Trophoblast cell (in vitro differentiated cells and primary cell): ENCODE measurements at regions not wholly inside any gene's neighbourhood (a gene's known extent, or its start where the extent isn't known, plus 50 kb on each side); places are given as distances from the start of the nearest gene placed in this dataset.

Experiments used
- DNase-seq, 2 donors: peaks; one replicate each; pipeline ENCODE4 v3.0.0-alpha.2; 2016
- H2AFZ ChIP-seq: 2 replicates; pipeline ENCODE4 v1.6.1; 2013; ENCODE audit warnings: low read length, moderate library complexity, mild to moderate bottlenecking; ENCODE audit not compliant: insufficient read depth, poor library complexity
- H2AK5ac ChIP-seq: 2 replicates; pipeline ENCODE4 v1.6.1; 2013; ENCODE audit warnings: mild to moderate bottlenecking, low read length
- H2BK120ac ChIP-seq: 2 replicates; pipeline ENCODE4 v1.6.1; 2013; ENCODE audit warnings: low read length, mild to moderate bottlenecking, moderate library complexity; ENCODE audit not compliant: insufficient read depth, poor library complexity
- H2BK12ac ChIP-seq: 2 replicates; pipeline ENCODE4 v1.6.1; 2013; ENCODE audit warnings: mild to moderate bottlenecking, low read length, moderate library complexity
- H2BK5ac ChIP-seq: 2 replicates; pipeline ENCODE4 v1.6.1; 2013; ENCODE audit warnings: low read length, low read depth, moderate library complexity, mild to moderate bottlenecking; ENCODE audit not compliant: poor library complexity
- H3K14ac ChIP-seq: 2 replicates; pipeline ENCODE4 v1.6.1; 2013; ENCODE audit warnings: mild to moderate bottlenecking, low read length
- H3K18ac ChIP-seq: 2 replicates; pipeline ENCODE4 v1.6.1; 2013; ENCODE audit warnings: mild to moderate bottlenecking, low read length
- H3K23ac ChIP-seq: 2 replicates; pipeline ENCODE4 v1.6.1; 2013; ENCODE audit warnings: low read length
- H3K27ac ChIP-seq: 2 replicates; pipeline ENCODE4 v1.5.1; 2013; ENCODE audit warnings: low read depth, mild to moderate bottlenecking, inconsistent platforms, low read length, moderate library complexity
- H3K27me3 ChIP-seq: 2 replicates; pipeline ENCODE4 v1.6.1; 2013; ENCODE audit warnings: inconsistent platforms, mild to moderate bottlenecking, low read length, moderate library complexity; ENCODE audit not compliant: insufficient read depth
- H3K36me3 ChIP-seq, 2 experiments: 1 replicate in 1 of 2; 2 replicates in 1 of 2; pipeline ENCODE4 v1.6.1; 2013; ENCODE audit warnings: low read length in 2 of 2, mild to moderate bottlenecking in 2 of 2, moderate library complexity in 1 of 2; ENCODE audit not compliant: insufficient read depth in 2 of 2, control insufficient read depth in 1 of 2
- H3K4ac ChIP-seq: 2 replicates; pipeline ENCODE4 v1.6.1; 2013; ENCODE audit warnings: low read depth, mild to moderate bottlenecking, low read length, moderate library complexity
- H3K4me1 ChIP-seq, 2 experiments: 1 replicate in 1 of 2; 2 replicates in 1 of 2; pipeline ENCODE4 v1.6.1; 2013; ENCODE audit warnings: low read length in 2 of 2, mild to moderate bottlenecking in 2 of 2, moderate library complexity in 1 of 2; ENCODE audit not compliant: insufficient read depth in 2 of 2, control insufficient read depth in 1 of 2
- H3K4me2 ChIP-seq: 2 replicates; pipeline ENCODE4 v1.6.1; 2013; ENCODE audit warnings: inconsistent platforms, mild to moderate bottlenecking, low read length, moderate library complexity
- H3K4me3 ChIP-seq: 2 replicates; pipeline ENCODE4 v1.5.1; 2013; ENCODE audit warnings: mild to moderate bottlenecking, low read depth, low read length, inconsistent platforms
- H3K79me1 ChIP-seq: one replicate; pipeline ENCODE4 v1.6.1; 2013; ENCODE audit warnings: low read length
- H3K79me2 ChIP-seq: 2 replicates; pipeline ENCODE4 v1.6.1; 2013; ENCODE audit warnings: low read length, mild to moderate bottlenecking; ENCODE audit not compliant: control insufficient read depth, insufficient read depth, poor library complexity
- H3K9ac ChIP-seq: 2 replicates; pipeline ENCODE4 v1.6.1; 2013; ENCODE audit warnings: mild to moderate bottlenecking, low read length
- H3K9me3 ChIP-seq: 2 replicates; pipeline ENCODE4 v1.6.1; 2013; ENCODE audit warnings: low read depth, mild to moderate bottlenecking, control low read depth, inconsistent platforms, low read length; ENCODE audit not compliant: insufficient read depth
- H4K12ac ChIP-seq: 2 replicates; pipeline ENCODE4 v1.6.1; 2013; ENCODE audit warnings: low read depth, mild to moderate bottlenecking, low read length, moderate library complexity
- H4K8ac ChIP-seq: 2 replicates; pipeline ENCODE4 v1.6.1; 2013; ENCODE audit warnings: low read depth, mild to moderate bottlenecking, low read length, moderate library complexity
- H4K91ac ChIP-seq: one replicate; pipeline ENCODE4 v1.6.1; 2013; ENCODE audit warnings: low read depth, mild to moderate bottlenecking, low read length, moderate library complexity
- WGBS: extraction: QIAGEN DNeasy Blood & Tissue Kit; methylation state at CpG from one replicate; pipeline ENCODE4 v1.1.7; 2013; ENCODE audit warnings: missing lambda C conversion rate; ENCODE audit not compliant: insufficient read length, insufficient coverage; ENCODE audit errors: extremely low coverage; 5-methylcytosine and 5-hydroxymethylcytosine counted together

GRCh38 chr1:47578026-47578720, 140.3 kb downstream of the FOXD2 start:
- Histone ChIP-seq H2BK12ac (no peak overlapping the region), H3K4me1 (peaks cover 4 to 12% of the 10 kb centered on the region in 2 experiments), H3K27me3 (no peaks in the 10 kb centered on the region), H4K8ac (no peak overlapping the region), H2AK5ac (no peak overlapping the region), H3K4ac (no peak overlapping the region), H2AFZ (no peak overlapping the region), H3K4me2 (no peak overlapping the region), H3K27ac (no peak overlapping the region), H3K36me3 (no peaks in the 10 kb centered on the region), H3K79me2 (no peaks in the 10 kb centered on the region), H4K91ac (no peak overlapping the region), H2BK120ac (no peak overlapping the region), H2BK5ac (no peak overlapping the region), H3K9me3 (no peaks in the 10 kb centered on the region), H3K79me1 (no peaks in the 10 kb centered on the region), H3K4me3 (no peak overlapping the region), H3K23ac (no peak overlapping the region), H3K18ac (no peak overlapping the region), H4K12ac (no peak overlapping the region), H3K14ac (no peak overlapping the region), H3K9ac (no peak overlapping the region)
- WGBS, result no CpG with 5 or more reads among the region's 19 CpGs
- no peak for DNase-seq

DNA sequence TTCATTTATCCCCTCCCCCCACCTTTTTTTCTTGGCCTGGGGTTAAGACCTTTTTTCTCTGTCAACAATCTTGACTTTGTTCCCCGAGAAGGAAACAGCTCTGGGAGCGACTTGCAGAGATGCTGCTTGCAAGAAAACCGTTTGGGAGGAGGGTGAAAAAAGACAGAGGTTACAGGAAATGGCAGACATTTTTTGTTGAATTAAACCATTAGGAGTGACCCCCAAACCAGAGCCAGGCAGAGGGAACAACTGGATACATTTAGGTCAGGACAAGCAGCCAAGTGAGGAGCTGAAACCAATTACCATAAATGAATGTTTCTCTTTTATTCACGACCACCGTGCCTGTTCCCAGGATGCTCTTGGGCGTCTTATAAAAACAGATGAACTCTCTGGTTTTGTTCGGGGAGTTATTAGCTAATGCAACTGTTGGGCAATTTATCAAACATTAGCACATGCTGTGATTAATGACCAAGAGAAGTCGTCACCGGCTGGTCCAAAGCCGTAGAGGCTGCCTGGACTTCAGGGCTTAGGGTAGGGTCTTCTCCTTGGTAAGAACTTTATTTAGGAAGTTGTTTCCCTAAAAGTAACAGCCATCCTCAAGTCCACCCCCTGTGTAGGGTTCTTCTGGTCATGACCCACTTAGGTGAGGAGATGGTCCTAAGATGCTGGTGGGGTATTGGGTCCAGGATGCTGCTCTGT, 141.0 kb downstream of the FOXD2 start:
- no CpG with 5 or more reads among the region's 10 CpGs for WGBS
- no peak overlapping the region for H3K4me3 ChIP-seq

DNA sequence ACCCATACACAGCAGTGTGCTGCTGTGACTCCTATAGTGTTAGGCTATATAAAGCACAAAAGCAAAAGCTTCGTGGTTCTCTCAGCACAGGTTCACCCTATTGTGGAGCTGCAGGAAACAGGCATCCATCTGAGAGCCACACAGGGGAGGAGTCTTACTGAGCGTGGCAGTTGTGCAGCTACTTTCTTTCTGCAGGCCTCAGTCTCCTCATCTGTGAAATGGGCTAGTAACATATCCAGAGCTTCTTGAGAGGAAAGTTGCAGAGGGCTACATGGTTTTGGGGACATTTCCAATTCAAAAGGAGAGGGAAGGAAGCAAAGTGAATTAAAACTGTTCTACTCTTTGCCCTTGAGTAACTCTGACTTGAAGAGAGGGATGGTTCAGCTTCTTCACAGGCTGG, 142.0 kb downstream of the FOXD2 start:
- DNase-seq, result no peak
- H3K23ac ChIP-seq, result no peak overlapping the region
- no peak overlapping the region for H4K8ac ChIP-seq
- H3K4me2 ChIP-seq, result no peak overlapping the region
- no peak overlapping the region for H4K91ac ChIP-seq
- no peaks in the 10 kb centered on the region for H3K79me2 ChIP-seq
- H3K4me3 ChIP-seq, result no peak overlapping the region
- H3K27me3 ChIP-seq, result no peaks in the 10 kb centered on the region
- no peak overlapping the region for H3K4ac ChIP-seq
- H2AK5ac ChIP-seq, result no peak overlapping the region
- H4K12ac ChIP-seq, result no peak overlapping the region
- no peak overlapping the region for H3K14ac ChIP-seq
- H2BK120ac ChIP-seq, result no peak overlapping the region
- H3K4me1 ChIP-seq, result peaks cover 7 to 14% of the 10 kb centered on the region in 2 experiments
- no CpG with 5 or more reads among the region's 2 CpGs for WGBS
- H3K9ac ChIP-seq, result no peak overlapping the region
- no peak overlapping the region for H2AFZ ChIP-seq
- no peaks in the 10 kb centered on the region for H3K79me1 ChIP-seq
- no peak overlapping the region for H2BK12ac ChIP-seq
- no peaks in the 10 kb centered on the region for H3K36me3 ChIP-seq
- no peak overlapping the region for H2BK5ac ChIP-seq
- H3K9me3 ChIP-seq, result no peaks in the 10 kb centered on the region
- no peak overlapping the region for H3K27ac ChIP-seq
- H3K18ac ChIP-seq, result no peak overlapping the region

More for the DNA sequence above, 141.0 kb downstream of the FOXD2 start:
- no peak overlapping the region for H3K9ac ChIP-seq
- no peak overlapping the region for H2BK12ac ChIP-seq
- no peak overlapping the region for H3K14ac ChIP-seq
- no peak overlapping the region for H3K23ac ChIP-seq
- H3K27me3 ChIP-seq, result no peaks in the 10 kb centered on the region
- peaks cover 7 to 14% of the 10 kb centered on the region in 2 experiments for H3K4me1 ChIP-seq
- no peaks in the 10 kb centered on the region for H3K36me3 ChIP-seq
- H4K8ac ChIP-seq, result no peak overlapping the region
- no peak overlapping the region for H3K27ac ChIP-seq
- no peak overlapping the region for H4K12ac ChIP-seq
- H2AK5ac ChIP-seq, result no peak overlapping the region
- H3K18ac ChIP-seq, result no peak overlapping the region
- DNase-seq, result no peak
- no peaks in the 10 kb centered on the region for H3K9me3 ChIP-seq
- no peak overlapping the region for H4K91ac ChIP-seq
- H3K4me2 ChIP-seq, result no peak overlapping the region
- no peaks in the 10 kb centered on the region for H3K79me1 ChIP-seq
- no peaks in the 10 kb centered on the region for H3K79me2 ChIP-seq
- no peak overlapping the region for H2AFZ ChIP-seq
- H2BK5ac ChIP-seq, result no peak overlapping the region
- no peak overlapping the region for H2BK120ac ChIP-seq
- H3K4ac ChIP-seq, result no peak overlapping the region

- no peak overlapping the region for H2AFZ ChIP-seq
- no peak overlapping the region for H4K8ac ChIP-seq
- no peak overlapping the region for H3K14ac ChIP-seq
- H2BK12ac ChIP-seq, result no peak overlapping the region
- WGBS, result no CpG with 5 or more reads among the region's 11 CpGs
- no peaks in the 10 kb centered on the region for H3K79me1 ChIP-seq
- H3K27ac ChIP-seq, result no peak overlapping the region
- no peak overlapping the region for H3K18ac ChIP-seq
- no peak overlapping the region for H4K12ac ChIP-seq
- DNase-seq, result no peak
- no peak overlapping the region for H3K9ac ChIP-seq
- H4K91ac ChIP-seq, result no peak overlapping the region
- H3K4me3 ChIP-seq, result no peak overlapping the region
- H2AK5ac ChIP-seq, result no peak overlapping the region
- H3K36me3 ChIP-seq, result no peaks in the 10 kb centered on the region
- H3K27me3 ChIP-seq, result no peaks in the 10 kb centered on the region
- H2BK120ac ChIP-seq, result no peak overlapping the region
- H3K9me3 ChIP-seq, result no peaks in the 10 kb centered on the region
- no peak overlapping the region for H2BK5ac ChIP-seq
- H3K4ac ChIP-seq, result no peak overlapping the region
- H3K79me2 ChIP-seq, result no peaks in the 10 kb centered on the region
- H3K4me2 ChIP-seq, result no peak overlapping the region
- peaks cover 7 to 14% of the 10 kb centered on the region in 2 experiments for H3K4me1 ChIP-seq
- H3K23ac ChIP-seq, result no peak overlapping the region
Observed at GRCh38 chr1:47580451-47580995, 142.7 kb downstream of the FOXD2 start.
